Kidney epithelial cell (primary cell): ENCODE measurements at regions not wholly inside any gene's neighbourhood (a gene's known extent, or its start where the extent isn't known, plus 50 kb on each side); places are given as distances from the start of the nearest gene placed in this dataset.

Source experiments
- DNase-seq: peaks from one replicate; pipeline ENCODE4 v3.0.0-alpha.2; 2010; ENCODE audit warnings: low read depth
- H3K27me3 ChIP-seq: 2 replicates; pipeline ENCODE4 v1.6.0; 2011; ENCODE audit warnings: low read length; ENCODE audit not compliant: control insufficient read depth, insufficient read depth
- H3K36me3 ChIP-seq: 2 replicates; pipeline ENCODE4 v1.5.1; 2011; ENCODE audit warnings: low read length; ENCODE audit not compliant: control insufficient read depth, insufficient read depth
- H3K4me3 ChIP-seq: 2 replicates; pipeline ENCODE4 v1.5.1; 2011; ENCODE audit warnings: low read depth, mild to moderate bottlenecking, control low read depth, low read length
- CTCF ChIP-seq: IDR thresholded peaks from 2 replicates; pipeline ENCODE4 v1.5.1; 2011; ENCODE audit warnings: mild to moderate bottlenecking, moderate library complexity, low read length, control low read depth, inconsistent platforms; ENCODE audit not compliant: insufficient read depth, poor library complexity, severe bottlenecking

- no peak for TF ChIP-seq CTCF
- Histone ChIP-seq H3K36me3 (no peaks in the 10 kb centered on the region), H3K27me3 (no peaks in the 10 kb centered on the region), H3K4me3 (no peak overlapping the region)
- no peak for DNase-seq
These were observed 265.0 kb downstream of the CASP12 start for GRCh38 chr11:104633226-104633625.

GRCh38 chr11:104630352-104630751 lies 267.9 kb downstream of the CASP12 start:
- no peak for DNase-seq
- H3K4me3 ChIP-seq: no peak overlapping the region
- H3K36me3 ChIP-seq: no peaks in the 10 kb centered on the region
- H3K27me3 ChIP-seq: no peaks in the 10 kb centered on the region
- TF ChIP-seq CTCF: no peak

- TF ChIP-seq CTCF: no peak
- Histone ChIP-seq H3K27me3 (no peaks in the 10 kb centered on the region), H3K4me3 (no peak overlapping the region), H3K36me3 (no peaks in the 10 kb centered on the region)
- DNase-seq: no peak
These were observed 273.0 kb downstream of the CASP12 start for GRCh38 chr11:104625246-104625645.

GRCh38 chr11:104624021-104624420 lies 274.2 kb downstream of the CASP12 start:
- Histone ChIP-seq H3K36me3 (no peaks in the 10 kb centered on the region), H3K4me3 (no peak overlapping the region), H3K27me3 (no peaks in the 10 kb centered on the region)
- no peak for TF ChIP-seq CTCF
- no peak for DNase-seq

GRCh38 chr11:104623518-104623917 lies 274.7 kb downstream of the CASP12 start:
- Histone ChIP-seq H3K27me3 (no peaks in the 10 kb centered on the region), H3K36me3 (no peaks in the 10 kb centered on the region), H3K4me3 (no peak overlapping the region)
- DNase-seq: no peak
- TF ChIP-seq CTCF: no peak

GRCh38 chr11:104620991-104621390 lies 277.3 kb downstream of the CASP12 start:
- DNase-seq: no peak
- no peak overlapping the region for H3K4me3 ChIP-seq
- no peaks in the 10 kb centered on the region for H3K36me3 ChIP-seq
- no peaks in the 10 kb centered on the region for H3K27me3 ChIP-seq
- TF ChIP-seq CTCF: no peak
